ENCODE measurements at regions not wholly inside any gene's neighbourhood (a gene's known extent, or its start where the extent isn't known, plus 50 kb on each side); places are given as distances from the start of the nearest gene placed in this dataset.

DNA sequence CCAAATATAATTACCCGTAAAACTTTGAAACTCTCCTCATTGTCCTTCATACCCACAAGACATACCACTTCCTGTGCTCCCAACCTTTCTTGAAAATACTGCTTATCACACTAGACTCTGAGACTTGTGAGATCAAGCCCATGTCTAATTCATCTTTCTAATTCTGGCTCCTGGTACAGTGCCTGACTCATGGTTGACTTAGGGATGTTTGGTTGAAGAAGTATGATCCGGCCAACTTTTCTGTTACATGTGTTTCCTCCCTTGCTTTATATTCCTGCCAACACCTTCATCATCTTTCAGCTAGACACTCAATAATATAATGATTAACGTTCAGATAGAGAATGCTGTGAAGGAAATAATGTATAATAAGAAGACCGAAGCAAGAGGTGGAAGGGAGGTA, 58.2 kb downstream of the MEX3B start:
- Mint-ChIP-seq H3K4me3 (ENCODE audit: unreplicated experiment) (no peak overlapping the region), H3K4me1 (ENCODE audit: low read depth, unreplicated experiment) (no peaks in the 10 kb centered on the region), H3K27me3 (ENCODE audit: insufficient read depth, unreplicated experiment) (peaks cover 10% of the 10 kb centered on the region), H3K9me3 (ENCODE audit: unreplicated experiment) (peaks cover 6% of the 10 kb centered on the region), H3K27ac (ENCODE audit: unreplicated experiment) (no peak overlapping the region), H3K36me3 (ENCODE audit: insufficient read depth, unreplicated experiment) (no peaks in the 10 kb centered on the region)
- no TSS peak for BruUV-seq (replicated peaks)
- ChIA-PET POLR2A (no interaction called here), CTCF (no interaction called here)
- no peak for DNase-seq
- H3K4me3 ChIP-seq (ENCODE audit: low read depth, low read length): no peak overlapping the region
- H3K36me3 ChIP-seq (ENCODE audit: control insufficient read depth, insufficient read depth, low read length): no peaks in the 10 kb centered on the region
- TF ChIP-seq, protein P1, sequence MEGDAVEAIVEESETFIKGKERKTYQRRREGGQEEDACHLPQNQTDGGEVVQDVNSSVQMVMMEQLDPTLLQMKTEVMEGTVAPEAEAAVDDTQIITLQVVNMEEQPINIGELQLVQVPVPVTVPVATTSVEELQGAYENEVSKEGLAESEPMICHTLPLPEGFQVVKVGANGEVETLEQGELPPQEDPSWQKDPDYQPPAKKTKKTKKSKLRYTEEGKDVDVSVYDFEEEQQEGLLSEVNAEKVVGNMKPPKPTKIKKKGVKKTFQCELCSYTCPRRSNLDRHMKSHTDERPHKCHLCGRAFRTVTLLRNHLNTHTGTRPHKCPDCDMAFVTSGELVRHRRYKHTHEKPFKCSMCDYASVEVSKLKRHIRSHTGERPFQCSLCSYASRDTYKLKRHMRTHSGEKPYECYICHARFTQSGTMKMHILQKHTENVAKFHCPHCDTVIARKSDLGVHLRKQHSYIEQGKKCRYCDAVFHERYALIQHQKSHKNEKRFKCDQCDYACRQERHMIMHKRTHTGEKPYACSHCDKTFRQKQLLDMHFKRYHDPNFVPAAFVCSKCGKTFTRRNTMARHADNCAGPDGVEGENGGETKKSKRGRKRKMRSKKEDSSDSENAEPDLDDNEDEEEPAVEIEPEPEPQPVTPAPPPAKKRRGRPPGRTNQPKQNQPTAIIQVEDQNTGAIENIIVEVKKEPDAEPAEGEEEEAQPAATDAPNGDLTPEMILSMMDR (IDR thresholded peaks at IDR 0.05; ENCODE audit: insufficient read depth in 1 of 2, low read depth in 1 of 2, low read length in 1 of 2, severe bottlenecking in 1 of 2, unreplicated experiment in 1 of 2): no peak
- intact Hi-C loops (cut with micrococcal nuclease; ENCODE audit: unreplicated experiment): no loop called here
- no peaks in the 10 kb centered on the region for H3K4me1 ChIP-seq
- no peaks in the 10 kb centered on the region for H3K27me3 ChIP-seq (replicated peaks; ENCODE audit: control insufficient read depth, insufficient read depth, low read length)
- H3K9me3 ChIP-seq: peaks cover 3% of the 10 kb centered on the region; the same call in 1 of the 2 replicates

DNA sequence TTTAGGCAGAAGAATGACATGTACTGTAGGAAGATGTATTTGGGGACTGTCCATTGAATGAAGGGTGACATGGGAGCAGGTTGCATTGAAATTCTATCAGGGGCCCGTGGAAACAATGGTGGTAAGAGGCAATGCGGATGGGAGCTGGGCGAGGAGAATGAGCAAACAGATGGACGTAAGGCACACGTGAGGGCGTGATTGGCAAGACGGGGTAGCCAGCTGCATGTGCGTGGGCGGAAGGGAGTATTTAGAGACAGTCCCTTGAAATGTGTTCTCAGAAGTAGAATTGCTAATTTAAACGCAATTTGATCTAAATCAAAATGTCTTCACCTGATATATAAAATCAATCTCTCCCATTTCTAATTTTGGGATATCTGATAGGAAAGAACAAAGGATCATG, 62.3 kb downstream of the MEX3B start:
- ChIA-PET POLR2A (no interaction called here), CTCF (no interaction called here)
- no peaks in the 10 kb centered on the region for H3K4me1 Mint-ChIP-seq (ENCODE audit: low read depth, unreplicated experiment)
- H3K27ac Mint-ChIP-seq (ENCODE audit: unreplicated experiment): no peak overlapping the region
- no TSS peak for BruUV-seq (replicated peaks)
- Histone ChIP-seq H3K9me3 (no peaks in the 10 kb centered on the region), H3K36me3 (ENCODE audit: control insufficient read depth, insufficient read depth, low read length) (no peaks in the 10 kb centered on the region), H3K4me3 (ENCODE audit: low read depth, low read length) (no peak overlapping the region), H3K4me1 (no peaks in the 10 kb centered on the region), H3K27me3 (replicated peaks; ENCODE audit: control insufficient read depth, insufficient read depth, low read length) (no peaks in the 10 kb centered on the region)
- peaks cover 10% of the 10 kb centered on the region for H3K27me3 Mint-ChIP-seq (ENCODE audit: insufficient read depth, unreplicated experiment)
- no peak for DNase-seq
- H3K9me3 Mint-ChIP-seq (ENCODE audit: unreplicated experiment): peaks cover 11% of the 10 kb centered on the region
- no peaks in the 10 kb centered on the region for H3K36me3 Mint-ChIP-seq (ENCODE audit: insufficient read depth, unreplicated experiment)
- TF ChIP-seq, protein P1 (IDR thresholded peaks at IDR 0.05; ENCODE audit: insufficient read depth in 1 of 2, low read depth in 1 of 2, low read length in 1 of 2, severe bottlenecking in 1 of 2, unreplicated experiment in 1 of 2): no peak
- intact Hi-C loops (cut with micrococcal nuclease; ENCODE audit: unreplicated experiment): no loop called here
- H3K4me3 Mint-ChIP-seq (ENCODE audit: unreplicated experiment): no peak overlapping the region

DNA sequence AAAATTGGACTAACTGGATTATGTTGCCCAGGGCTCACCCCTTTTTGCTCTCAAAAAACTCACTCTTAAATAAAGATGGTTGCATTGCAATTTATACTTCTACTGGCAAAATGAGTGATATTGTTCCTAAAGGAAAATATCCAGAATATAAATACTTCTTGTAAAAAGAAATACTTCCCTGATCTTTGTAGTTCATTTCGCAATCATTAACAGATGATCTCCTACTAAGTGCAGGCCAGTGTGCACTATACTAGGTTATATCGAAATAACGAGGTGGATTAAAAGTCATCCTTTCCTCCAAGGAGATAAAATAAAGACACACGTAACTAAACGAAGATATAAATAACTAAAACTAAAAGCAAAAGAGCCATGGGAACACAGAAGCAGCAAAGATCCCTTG, 63.0 kb downstream of the MEX3B start:
- Mint-ChIP-seq H3K9me3 (ENCODE audit: unreplicated experiment) (peaks cover 18% of the 10 kb centered on the region), H3K4me1 (ENCODE audit: low read depth, unreplicated experiment) (no peaks in the 10 kb centered on the region), H3K27me3 (ENCODE audit: insufficient read depth, unreplicated experiment) (peaks cover 8% of the 10 kb centered on the region), H3K27ac (ENCODE audit: unreplicated experiment) (no peak overlapping the region), H3K36me3 (ENCODE audit: insufficient read depth, unreplicated experiment) (no peaks in the 10 kb centered on the region), H3K4me3 (ENCODE audit: unreplicated experiment) (no peak overlapping the region)
- no peak overlapping the region for H3K4me3 ChIP-seq (ENCODE audit: low read depth, low read length)
- intact Hi-C loops (cut with micrococcal nuclease; ENCODE audit: unreplicated experiment): no loop called here
- H3K9me3 ChIP-seq: no peaks in the 10 kb centered on the region
- DNase-seq: no peak
- no peaks in the 10 kb centered on the region for H3K4me1 ChIP-seq
- POLR2A ChIA-PET: no interaction called here
- TF ChIP-seq, protein P1 (IDR thresholded peaks at IDR 0.05; ENCODE audit: insufficient read depth in 1 of 2, low read depth in 1 of 2, low read length in 1 of 2, severe bottlenecking in 1 of 2, unreplicated experiment in 1 of 2): no peak
- H3K36me3 ChIP-seq (ENCODE audit: control insufficient read depth, insufficient read depth, low read length): no peaks in the 10 kb centered on the region
- CTCF ChIA-PET: no interaction called here
- BruUV-seq (replicated peaks): no TSS peak
- no peaks in the 10 kb centered on the region for H3K27me3 ChIP-seq (replicated peaks; ENCODE audit: control insufficient read depth, insufficient read depth, low read length)
